B cell (primary cell): ENCODE measurements at regions not wholly inside any gene's neighbourhood (a gene's known extent, or its start where the extent isn't known, plus 50 kb on each side); places are given as distances from the start of the nearest gene placed in this dataset.

ENCODE experiments used
- ATAC-seq: fragments of 200-7000 bp; cut with Tn5 transposase; one replicate; pipeline ENCODE4 v1.10.0; 2021; ENCODE audit warnings: low read depth, mild to moderate bottlenecking, moderate number of reproducible peaks, moderate library complexity
- CTCF ChIA-PET: fragments of 350-600 bp; sonication (Branson Sonifier 250); formaldehyde crosslinking; loops from one replicate; lab custom pipeline; 2021; ENCODE audit warnings: antibody characterized with exemption, inconsistent platforms; lab: Charles Lee
- POLR2A ChIA-PET: fragments of 350-600 bp; sonication (Branson Sonifier 250); formaldehyde crosslinking; loops from one replicate; lab custom pipeline; 2021; ENCODE audit warnings: antibody characterized with exemption; lab: Charles Lee
- DNase-seq: peaks from one replicate; pipeline ENCODE4 v3.0.0; 2013
- H2AFZ ChIP-seq: 2 replicates; pipeline ENCODE4 v1.6.1; 2012; ENCODE audit warnings: mild to moderate bottlenecking, low read depth, low read length; ENCODE audit not compliant: insufficient read depth, poor library complexity, severe bottlenecking
- H3K27ac ChIP-seq, 2 donors: 1 replicate in 1 of 2; 2 replicates in 1 of 2; pipeline ENCODE4 v1.5.1; 2012 to 2013; ENCODE audit warnings: low read length in 2 of 2, mild to moderate bottlenecking in 2 of 2, moderate library complexity in 1 of 2
- H3K27me3 ChIP-seq, 4 experiments: fragments of 200-600 bp in 1 of 4; sonication (generic) in 1 of 4; replicated peaks in 1 of 4; 1 replicate in 2 of 4; 2 replicates in 2 of 4; pipeline versions ENCODE4 v1.6.1 to v1.7.0; 2013 to 2016; ENCODE audit warnings: low read length in 3 of 4, mild to moderate bottlenecking in 2 of 4, mixed read lengths in 1 of 4, moderate library complexity in 1 of 4; ENCODE audit not compliant: insufficient read depth in 4 of 4, control insufficient read depth in 3 of 4; ENCODE audit errors: control extremely low read depth in 1 of 4
- H3K36me3 ChIP-seq, 2 experiments: replicated peaks in 1 of 2; 1 replicate in 1 of 2; 2 replicates in 1 of 2; pipeline versions ENCODE4 v1.6.1 to v1.7.1; 2013; ENCODE audit warnings: low read length in 1 of 2; ENCODE audit not compliant: insufficient read depth in 2 of 2, control insufficient read depth in 1 of 2; ENCODE audit errors: control extremely low read depth in 1 of 2, extremely low read depth in 1 of 2
- H3K4me1 ChIP-seq, 2 donors: fragments of 200-600 bp in 1 of 2; sonication (generic) in 1 of 2; 1 replicate in 1 of 2; 2 replicates in 1 of 2; pipeline versions ENCODE4 v1.5.1 to v1.6.1; 2013 to 2017; ENCODE audit warnings: low read length in 2 of 2; ENCODE audit not compliant: control insufficient read depth in 2 of 2, insufficient read depth in 2 of 2
- H3K4me2 ChIP-seq: replicated peaks from 2 replicates; pipeline ENCODE3; 2012; ENCODE audit warnings: mild to moderate bottlenecking, low read depth, low read length; ENCODE audit not compliant: poor library complexity, severe bottlenecking
- H3K4me3 ChIP-seq, 5 experiments: fragments of 200-600 bp in 1 of 5; sonication (generic) in 1 of 5; 1 replicate in 3 of 5; 2 replicates in 2 of 5; pipeline versions ENCODE4 v1.5.1 to v1.7.0; 2011 to 2016; ENCODE audit warnings: low read length in 4 of 5, mild to moderate bottlenecking in 4 of 5, low read depth in 2 of 5, control low read depth in 1 of 5, moderate library complexity in 1 of 5; ENCODE audit not compliant: insufficient read depth in 1 of 5; ENCODE audit errors: control extremely low read depth in 1 of 5, extremely low read depth in 1 of 5
- H3K79me2 ChIP-seq: fragments of 200-600 bp; sonication (generic); one replicate; pipeline ENCODE4 v1.6.0; 2016; ENCODE audit warnings: low read length; ENCODE audit not compliant: control insufficient read depth, insufficient read depth
- H3K9ac ChIP-seq: fragments of 200-600 bp; sonication (generic); 2 replicates; pipeline ENCODE4 v1.6.1; 2017; ENCODE audit warnings: mild to moderate bottlenecking, low read length, moderate library complexity
- H3K9me3 ChIP-seq, 3 donors: one replicate each; pipeline versions ENCODE4 v1.6.1 to v1.7.1; 2013; ENCODE audit warnings: low read length in 2 of 3; ENCODE audit not compliant: control insufficient read depth in 2 of 3, insufficient read depth in 1 of 3; ENCODE audit errors: control extremely low read depth in 1 of 3
- H4K20me1 ChIP-seq: 2 replicates; pipeline ENCODE4 v1.6.0; 2012; ENCODE audit warnings: mild to moderate bottlenecking, low read length; ENCODE audit not compliant: insufficient read depth, control insufficient read depth, poor library complexity, severe bottlenecking
- H3K27ac Mint-ChIP-seq: one replicate; pipeline ENCODE4 v1.8.0; 2021; ENCODE audit warnings: mixed read lengths
- H3K27me3 Mint-ChIP-seq: one replicate; pipeline ENCODE4 v1.8.0; 2021; ENCODE audit warnings: mixed read lengths
- H3K4me1 Mint-ChIP-seq: one replicate; pipeline ENCODE4 v1.8.0; 2021; ENCODE audit warnings: mixed read lengths
- H3K4me3 Mint-ChIP-seq: one replicate; pipeline ENCODE4 v1.8.0; 2021; ENCODE audit warnings: mixed read lengths
- H3K9me3 Mint-ChIP-seq: one replicate; pipeline ENCODE4 v1.8.0; 2022; ENCODE audit warnings: mixed read lengths; ENCODE audit not compliant: insufficient read depth
- EZH2 ChIP-seq: IDR thresholded peaks from 2 replicates; pipeline ENCODE4 v1.6.1; 2012; ENCODE audit warnings: borderline replicate concordance, low read depth, mild to moderate bottlenecking, moderate library complexity, low read length; ENCODE audit not compliant: insufficient read depth, poor library complexity, severe bottlenecking
- WGBS: methylation state at CpG from one replicate; pipeline ENCODE4 v1.1.5; 2013; ENCODE audit warnings: missing lambda C conversion rate; ENCODE audit not compliant: insufficient coverage; 5-methylcytosine and 5-hydroxymethylcytosine counted together
- intact Hi-C: fragments of 100-400 bp; cut with micrococcal nuclease; formaldehyde crosslinking; loops from one replicate; pipeline ENCODE4 v1.10.0; 2022
- TF ChIP-seq, protein P1 (sequence below): fragments of 200-600 bp; IDR thresholded peaks from one replicate; pipeline ENCODE4 v1.8.0; 2022; ENCODE audit warnings: antibody characterized with exemption, mild to moderate bottlenecking

GRCh38 chr2:150688016-150688415, 200.5 kb upstream of the RND3 start:
- H3K4me3 Mint-ChIP-seq = no peak overlapping the region
- TF ChIP-seq, protein P1, sequence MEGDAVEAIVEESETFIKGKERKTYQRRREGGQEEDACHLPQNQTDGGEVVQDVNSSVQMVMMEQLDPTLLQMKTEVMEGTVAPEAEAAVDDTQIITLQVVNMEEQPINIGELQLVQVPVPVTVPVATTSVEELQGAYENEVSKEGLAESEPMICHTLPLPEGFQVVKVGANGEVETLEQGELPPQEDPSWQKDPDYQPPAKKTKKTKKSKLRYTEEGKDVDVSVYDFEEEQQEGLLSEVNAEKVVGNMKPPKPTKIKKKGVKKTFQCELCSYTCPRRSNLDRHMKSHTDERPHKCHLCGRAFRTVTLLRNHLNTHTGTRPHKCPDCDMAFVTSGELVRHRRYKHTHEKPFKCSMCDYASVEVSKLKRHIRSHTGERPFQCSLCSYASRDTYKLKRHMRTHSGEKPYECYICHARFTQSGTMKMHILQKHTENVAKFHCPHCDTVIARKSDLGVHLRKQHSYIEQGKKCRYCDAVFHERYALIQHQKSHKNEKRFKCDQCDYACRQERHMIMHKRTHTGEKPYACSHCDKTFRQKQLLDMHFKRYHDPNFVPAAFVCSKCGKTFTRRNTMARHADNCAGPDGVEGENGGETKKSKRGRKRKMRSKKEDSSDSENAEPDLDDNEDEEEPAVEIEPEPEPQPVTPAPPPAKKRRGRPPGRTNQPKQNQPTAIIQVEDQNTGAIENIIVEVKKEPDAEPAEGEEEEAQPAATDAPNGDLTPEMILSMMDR = no peak
- TF ChIP-seq EZH2 = no peak

GRCh38 chr2:150686391-150686790, 198.9 kb upstream of the RND3 start:
- Mint-ChIP-seq H3K9me3 (no peaks in the 10 kb centered on the region), H3K27me3 (no peaks in the 10 kb centered on the region), H3K4me3 (no peak overlapping the region), H3K4me1 (no peaks in the 10 kb centered on the region), H3K27ac (no peak overlapping the region)
- H3K9me3 ChIP-seq = no peaks in the 10 kb centered on the region
- TF ChIP-seq EZH2 = no peak
- TF ChIP-seq, protein P1 = no peak
- no peak overlapping the region for H3K27ac ChIP-seq
- H3K36me3 ChIP-seq = no peaks in the 10 kb centered on the region
- no peak overlapping the region for H3K9ac ChIP-seq
- ATAC-seq = no peak
- H4K20me1 ChIP-seq = no peaks in the 10 kb centered on the region
- no peak for DNase-seq
- H3K4me2 ChIP-seq = no peak overlapping the region
- H3K4me1 ChIP-seq = no peaks in the 10 kb centered on the region
- ChIA-PET POLR2A (no interaction called here), CTCF (no interaction called here)
- no peaks in the 10 kb centered on the region for H3K27me3 ChIP-seq
- no CpG with 5 or more reads among the region's 1 CpG for WGBS
- H3K79me2 ChIP-seq = no peaks in the 10 kb centered on the region
- intact Hi-C loops = no loop called here
- H3K4me3 ChIP-seq = no peak overlapping the region
- H2AFZ ChIP-seq = no peak overlapping the region

More at GRCh38 chr2:150688016-150688415, 200.5 kb upstream of the RND3 start:
- Histone ChIP-seq H3K9me3 (peaks cover 0 to 4% (median 0%) of the 10 kb centered on the region in 3 donors), H3K27ac (no peak overlapping the region), H3K4me1 (no peaks in the 10 kb centered on the region), H3K9ac (no peak overlapping the region), H2AFZ (no peak overlapping the region), H4K20me1 (no peaks in the 10 kb centered on the region), H3K79me2 (no peaks in the 10 kb centered on the region), H3K4me2 (no peak overlapping the region), H3K4me3 (no peak overlapping the region), H3K36me3 (no peaks in the 10 kb centered on the region), H3K27me3 (no peaks in the 10 kb centered on the region)
- no peak overlapping the region for H3K27ac Mint-ChIP-seq
- POLR2A ChIA-PET = no interaction called here
- H3K4me1 Mint-ChIP-seq = no peaks in the 10 kb centered on the region
- no peaks in the 10 kb centered on the region for H3K9me3 Mint-ChIP-seq
- intact Hi-C loops = no loop called here
- CTCF ChIA-PET = no interaction called here
- 100% methylated on average over 2 of the region's 3 CpGs for WGBS
- DNase-seq = no peak
- ATAC-seq = no peak
- no peaks in the 10 kb centered on the region for H3K27me3 Mint-ChIP-seq
